ENCODE measurements at regions not wholly inside any gene's neighbourhood (a gene's known extent, or its start where the extent isn't known, plus 50 kb on each side); places are given as distances from the start of the nearest gene placed in this dataset.

GRCh38 chr4:111722213-111722720 lies 423.0 kb upstream of the FAM241A start:
- Histone ChIP-seq H3K9ac (ENCODE audit: low read depth in 1 of 2, low read length in 2 of 2) (no peak overlapping the region), H3K27me3 (ENCODE audit: control insufficient read depth in 4 of 4, insufficient read depth in 4 of 4, low read length in 3 of 4) (no peaks in the 10 kb centered on the region), H3K27ac (ENCODE audit: low read depth in 1 of 2, low read length in 2 of 2) (no peak overlapping the region), H3K4me1 (ENCODE audit: control insufficient read depth in 4 of 4, insufficient read depth in 4 of 4, low read length in 3 of 4) (peaks cover 0 to 8% (median 7%) of the 10 kb centered on the region in 4 donors), H3K36me3 (ENCODE audit: control insufficient read depth in 4 of 4, insufficient read depth in 3 of 4, low read depth in 1 of 4, low read length in 3 of 4) (no peaks in the 10 kb centered on the region), H3K4me3 (ENCODE audit: low read depth in 1 of 3, low read length in 3 of 3) (no peak overlapping the region), H3K9me3 (ENCODE audit: control insufficient read depth in 4 of 4, low read length in 3 of 4) (no peaks in the 10 kb centered on the region)
- WGBS, result 84% methylated on average over 2 of the region's 2 CpGs
- DNase-seq (ENCODE audit: low spot score), result no peak
- TF ChIP-seq JUND (IDR thresholded peaks at IDR 0.05) (no peak), FOXA1 (IDR thresholded peaks at IDR 0.05) (no peak), HNF4G (IDR thresholded peaks at IDR 0.05) (no peak)

DNA sequence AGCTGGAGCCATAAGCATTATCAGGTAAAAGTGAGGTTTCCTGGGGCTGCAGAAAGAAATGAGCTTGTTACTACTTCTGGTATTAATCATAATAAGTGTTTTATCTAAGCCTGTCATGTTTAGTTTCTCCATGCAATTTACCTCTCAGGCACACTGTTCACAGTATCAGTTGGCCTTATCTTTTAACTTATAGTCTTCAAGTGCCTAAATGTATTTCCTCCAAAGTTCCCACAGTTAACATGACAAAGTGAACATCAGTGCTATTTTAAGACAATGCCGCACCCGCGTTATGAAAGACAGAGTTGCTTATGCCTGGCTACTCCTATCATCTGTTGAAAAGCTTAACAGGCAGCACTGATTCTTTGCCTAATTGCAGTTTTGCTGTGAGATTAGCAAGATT lies 408.7 kb upstream of the FAM241A start:
- Histone ChIP-seq H3K4me1 (ENCODE audit: control insufficient read depth in 4 of 4, insufficient read depth in 4 of 4, low read length in 3 of 4) (no peaks in the 10 kb centered on the region), H3K27ac (ENCODE audit: low read depth in 1 of 2, low read length in 2 of 2) (no peak overlapping the region), H3K36me3 (ENCODE audit: control insufficient read depth in 4 of 4, insufficient read depth in 3 of 4, low read depth in 1 of 4, low read length in 3 of 4) (no peaks in the 10 kb centered on the region), H3K4me3 (ENCODE audit: low read depth in 1 of 3, low read length in 3 of 3) (no peak overlapping the region), H3K9me3 (ENCODE audit: control insufficient read depth in 4 of 4, low read length in 3 of 4) (no peaks in the 10 kb centered on the region), H3K27me3 (ENCODE audit: control insufficient read depth in 4 of 4, insufficient read depth in 4 of 4, low read length in 3 of 4) (no peaks in the 10 kb centered on the region), H3K9ac (ENCODE audit: low read depth in 1 of 2, low read length in 2 of 2) (no peak overlapping the region)
- 75% methylated on average over 3 of the region's 3 CpGs for WGBS
- DNase-seq (ENCODE audit: low spot score), result no peak
- TF ChIP-seq, protein P1, sequence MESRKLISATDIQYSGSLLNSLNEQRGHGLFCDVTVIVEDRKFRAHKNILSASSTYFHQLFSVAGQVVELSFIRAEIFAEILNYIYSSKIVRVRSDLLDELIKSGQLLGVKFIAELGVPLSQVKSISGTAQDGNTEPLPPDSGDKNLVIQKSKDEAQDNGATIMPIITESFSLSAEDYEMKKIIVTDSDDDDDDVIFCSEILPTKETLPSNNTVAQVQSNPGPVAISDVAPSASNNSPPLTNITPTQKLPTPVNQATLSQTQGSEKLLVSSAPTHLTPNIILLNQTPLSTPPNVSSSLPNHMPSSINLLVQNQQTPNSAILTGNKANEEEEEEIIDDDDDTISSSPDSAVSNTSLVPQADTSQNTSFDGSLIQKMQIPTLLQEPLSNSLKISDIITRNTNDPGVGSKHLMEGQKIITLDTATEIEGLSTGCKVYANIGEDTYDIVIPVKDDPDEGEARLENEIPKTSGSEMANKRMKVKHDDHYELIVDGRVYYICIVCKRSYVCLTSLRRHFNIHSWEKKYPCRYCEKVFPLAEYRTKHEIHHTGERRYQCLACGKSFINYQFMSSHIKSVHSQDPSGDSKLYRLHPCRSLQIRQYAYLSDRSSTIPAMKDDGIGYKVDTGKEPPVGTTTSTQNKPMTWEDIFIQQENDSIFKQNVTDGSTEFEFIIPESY (IDR thresholded peaks at IDR 0.05), result no peak
- TF ChIP-seq FOXA2 (IDR thresholded peaks at IDR 0.05) (no peak), NR2F2 (IDR thresholded peaks at IDR 0.05) (no peak), HNF4A (conservative IDR thresholded peaks at IDR 0.05) (no peak), SP1 (IDR thresholded peaks at IDR 0.05) (no peak), TAF1 (conservative IDR thresholded peaks at IDR 0.05) (no peak), RAD21 (IDR thresholded peaks at IDR 0.05) (no peak), GABPA (IDR thresholded peaks at IDR 0.05 in 1 of 2, conservative IDR thresholded peaks at IDR 0.05 in 1 of 2) (no peak), MAX (IDR thresholded peaks at IDR 0.05) (no peak), HNF4G (IDR thresholded peaks at IDR 0.05) (no peak), RXRA (IDR thresholded peaks at IDR 0.05) (no peak), EGR1 (IDR thresholded peaks at IDR 0.05; ENCODE audit: low read depth in 2 of 2) (no peak), JUND (IDR thresholded peaks at IDR 0.05) (no peak), YY1 (IDR thresholded peaks at IDR 0.05) (no peak), FOXA1 (IDR thresholded peaks at IDR 0.05) (no peak)
- TF ChIP-seq, protein P2, sequence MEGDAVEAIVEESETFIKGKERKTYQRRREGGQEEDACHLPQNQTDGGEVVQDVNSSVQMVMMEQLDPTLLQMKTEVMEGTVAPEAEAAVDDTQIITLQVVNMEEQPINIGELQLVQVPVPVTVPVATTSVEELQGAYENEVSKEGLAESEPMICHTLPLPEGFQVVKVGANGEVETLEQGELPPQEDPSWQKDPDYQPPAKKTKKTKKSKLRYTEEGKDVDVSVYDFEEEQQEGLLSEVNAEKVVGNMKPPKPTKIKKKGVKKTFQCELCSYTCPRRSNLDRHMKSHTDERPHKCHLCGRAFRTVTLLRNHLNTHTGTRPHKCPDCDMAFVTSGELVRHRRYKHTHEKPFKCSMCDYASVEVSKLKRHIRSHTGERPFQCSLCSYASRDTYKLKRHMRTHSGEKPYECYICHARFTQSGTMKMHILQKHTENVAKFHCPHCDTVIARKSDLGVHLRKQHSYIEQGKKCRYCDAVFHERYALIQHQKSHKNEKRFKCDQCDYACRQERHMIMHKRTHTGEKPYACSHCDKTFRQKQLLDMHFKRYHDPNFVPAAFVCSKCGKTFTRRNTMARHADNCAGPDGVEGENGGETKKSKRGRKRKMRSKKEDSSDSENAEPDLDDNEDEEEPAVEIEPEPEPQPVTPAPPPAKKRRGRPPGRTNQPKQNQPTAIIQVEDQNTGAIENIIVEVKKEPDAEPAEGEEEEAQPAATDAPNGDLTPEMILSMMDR (IDR thresholded peaks at IDR 0.05; ENCODE audit: low read depth, low read length, missing input control), result no peak
- TF ChIP-seq, protein P3, sequence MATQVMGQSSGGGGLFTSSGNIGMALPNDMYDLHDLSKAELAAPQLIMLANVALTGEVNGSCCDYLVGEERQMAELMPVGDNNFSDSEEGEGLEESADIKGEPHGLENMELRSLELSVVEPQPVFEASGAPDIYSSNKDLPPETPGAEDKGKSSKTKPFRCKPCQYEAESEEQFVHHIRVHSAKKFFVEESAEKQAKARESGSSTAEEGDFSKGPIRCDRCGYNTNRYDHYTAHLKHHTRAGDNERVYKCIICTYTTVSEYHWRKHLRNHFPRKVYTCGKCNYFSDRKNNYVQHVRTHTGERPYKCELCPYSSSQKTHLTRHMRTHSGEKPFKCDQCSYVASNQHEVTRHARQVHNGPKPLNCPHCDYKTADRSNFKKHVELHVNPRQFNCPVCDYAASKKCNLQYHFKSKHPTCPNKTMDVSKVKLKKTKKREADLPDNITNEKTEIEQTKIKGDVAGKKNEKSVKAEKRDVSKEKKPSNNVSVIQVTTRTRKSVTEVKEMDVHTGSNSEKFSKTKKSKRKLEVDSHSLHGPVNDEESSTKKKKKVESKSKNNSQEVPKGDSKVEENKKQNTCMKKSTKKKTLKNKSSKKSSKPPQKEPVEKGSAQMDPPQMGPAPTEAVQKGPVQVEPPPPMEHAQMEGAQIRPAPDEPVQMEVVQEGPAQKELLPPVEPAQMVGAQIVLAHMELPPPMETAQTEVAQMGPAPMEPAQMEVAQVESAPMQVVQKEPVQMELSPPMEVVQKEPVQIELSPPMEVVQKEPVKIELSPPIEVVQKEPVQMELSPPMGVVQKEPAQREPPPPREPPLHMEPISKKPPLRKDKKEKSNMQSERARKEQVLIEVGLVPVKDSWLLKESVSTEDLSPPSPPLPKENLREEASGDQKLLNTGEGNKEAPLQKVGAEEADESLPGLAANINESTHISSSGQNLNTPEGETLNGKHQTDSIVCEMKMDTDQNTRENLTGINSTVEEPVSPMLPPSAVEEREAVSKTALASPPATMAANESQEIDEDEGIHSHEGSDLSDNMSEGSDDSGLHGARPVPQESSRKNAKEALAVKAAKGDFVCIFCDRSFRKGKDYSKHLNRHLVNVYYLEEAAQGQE (IDR thresholded peaks at IDR 0.05), result no peak
- TF ChIP-seq, protein P4, sequence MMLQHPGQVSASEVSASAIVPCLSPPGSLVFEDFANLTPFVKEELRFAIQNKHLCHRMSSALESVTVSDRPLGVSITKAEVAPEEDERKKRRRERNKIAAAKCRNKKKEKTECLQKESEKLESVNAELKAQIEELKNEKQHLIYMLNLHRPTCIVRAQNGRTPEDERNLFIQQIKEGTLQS (IDR thresholded peaks at IDR 0.05), result no peak

Measured in liver (tissue), 8 donors.